HTR-8/SVneo (cell line): ENCODE measurements at regions not wholly inside any gene's neighbourhood (a gene's known extent, or its start where the extent isn't known, plus 50 kb on each side); places are given as distances from the start of the nearest gene placed in this dataset.
"Not testable (repeated sequence)": the region's sequence is repeated elsewhere in the genome, so short reads cannot be mapped to it uniquely, and the experiment has no call there.

ENCODE experiments used
- DNase-seq: peaks from one replicate; pipeline ENCODE4 v3.0.0; 2011; ENCODE audit warnings: low spot score, mixed read lengths; ENCODE audit not compliant: insufficient read length
- FAIRE-seq: peaks from 2 replicates; lab custom pipeline; 2011; peaks lifted over from hg19 to GRCh38; lab: Jason Lieb, UNC

DNA sequence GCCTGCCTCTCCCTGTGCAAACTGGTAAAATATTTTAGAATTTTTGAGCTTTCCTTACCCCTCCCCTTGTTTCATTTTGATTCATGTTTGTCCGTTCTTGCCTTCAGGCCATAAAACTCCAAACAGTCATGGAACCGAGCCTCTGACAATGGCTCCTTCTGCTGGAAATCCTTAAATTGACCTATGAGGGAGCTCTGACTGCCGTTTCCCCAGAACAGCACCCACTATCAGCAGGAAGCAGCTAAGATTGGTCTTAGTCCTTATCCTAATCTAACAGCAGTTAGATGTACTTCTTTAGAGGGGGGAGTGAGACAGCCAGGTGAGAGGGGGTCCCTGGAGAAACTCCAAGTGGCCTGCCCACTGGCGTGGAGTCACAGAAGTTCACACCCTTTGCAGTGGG, 106.7 kb downstream of the FAM174A start:
- FAIRE-seq (no peak), DNase-seq (no peak)

DNA sequence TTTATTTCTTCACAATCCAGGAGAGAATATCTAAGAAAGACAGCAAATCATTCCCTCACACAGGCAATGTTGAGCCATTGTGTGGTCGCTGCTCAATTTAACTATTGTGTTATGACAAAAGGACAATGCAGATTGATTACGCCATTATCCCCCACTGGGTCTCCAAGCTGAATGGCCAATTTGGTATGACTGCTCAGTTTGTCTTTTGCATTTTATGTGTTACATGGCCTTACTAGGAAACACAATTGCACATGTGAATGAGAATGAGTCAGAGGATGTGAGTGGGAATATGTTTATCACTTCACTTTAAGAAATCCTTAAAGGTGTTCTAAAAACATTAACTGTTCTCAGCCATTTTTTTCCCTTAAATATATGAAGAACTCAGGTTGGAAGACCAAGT, 108.3 kb downstream of the FAM174A start:
- FAIRE-seq: no peak
- no peak for DNase-seq

DNA sequence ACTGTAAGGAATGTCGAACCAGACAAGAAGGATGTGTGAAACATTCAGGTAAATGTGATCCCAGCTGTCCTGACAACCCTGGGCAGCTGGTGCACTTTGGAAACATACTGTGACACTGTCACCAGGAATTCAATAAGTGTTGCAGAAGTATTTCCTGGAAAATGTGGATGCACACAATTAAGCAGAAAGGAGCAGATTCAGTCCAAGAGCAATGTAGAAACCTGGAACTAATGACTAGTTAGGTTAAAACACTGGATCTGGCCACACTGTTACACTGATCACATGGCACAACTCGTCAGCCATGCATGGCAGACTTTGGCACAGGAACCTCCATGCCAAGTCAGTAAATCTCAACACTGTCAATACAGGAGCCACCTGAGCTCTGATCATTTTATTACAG, 109.0 kb downstream of the FAM174A start:
- DNase-seq: no peak
- no peak for FAIRE-seq

DNA sequence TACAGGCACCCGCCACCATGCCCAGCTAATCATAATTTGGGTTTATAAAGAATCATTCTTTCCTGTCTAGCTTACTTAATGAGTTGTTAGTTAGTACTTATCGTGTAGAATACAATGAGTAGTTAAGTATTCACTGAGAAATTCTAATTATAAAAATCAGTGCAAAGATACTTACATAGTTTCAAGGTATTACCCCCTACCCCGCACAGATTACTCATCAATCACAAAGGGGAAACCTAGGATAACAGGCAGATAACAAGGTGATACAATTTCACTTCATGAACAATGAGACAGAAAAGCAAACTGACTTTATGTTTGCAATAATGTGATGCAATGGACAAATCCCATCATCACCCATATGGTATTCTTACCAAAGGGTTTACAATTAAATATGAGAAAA, 109.6 kb downstream of the FAM174A start:
- FAIRE-seq: no peak
- no peak for DNase-seq

DNA sequence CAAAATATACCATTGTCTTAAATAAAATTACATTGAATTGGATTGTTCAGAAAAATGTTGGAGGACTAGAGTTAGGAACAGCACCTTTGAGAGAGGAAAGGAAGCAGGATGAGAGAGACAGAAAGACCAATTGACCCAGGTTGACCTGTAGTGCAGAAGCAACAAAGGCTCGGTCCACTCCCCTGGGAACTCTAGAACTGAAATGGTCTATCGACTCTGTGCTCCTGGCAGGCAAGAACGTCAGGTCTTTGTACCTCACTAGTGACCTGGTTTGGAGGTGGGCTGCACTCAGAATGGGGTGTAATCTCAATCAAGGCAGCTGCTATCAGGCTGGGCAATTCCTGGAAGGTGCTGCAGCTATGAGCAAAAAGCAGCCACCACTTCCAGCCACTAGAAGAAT, 110.8 kb downstream of the FAM174A start:
- no peak for FAIRE-seq
- no peak for DNase-seq

DNA sequence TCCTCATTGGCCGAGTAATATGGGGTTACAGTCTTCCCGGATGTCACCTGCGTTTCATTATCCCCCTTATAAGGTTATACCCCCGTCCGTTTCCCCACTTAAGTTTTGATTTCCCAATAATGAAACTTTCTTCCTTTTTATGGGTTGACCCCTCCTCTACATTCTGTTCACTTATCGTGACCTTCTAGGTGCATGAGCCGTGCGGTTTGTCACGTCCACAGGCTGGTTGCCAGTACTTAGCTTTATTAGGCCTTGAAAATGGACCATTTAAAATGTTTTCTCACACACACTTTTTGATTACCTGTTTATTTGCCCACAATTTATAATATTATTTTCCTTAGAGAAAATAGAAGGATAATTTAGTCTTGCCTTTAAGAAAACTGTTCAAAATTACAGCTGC, 111.5 kb downstream of the FAM174A start:
- FAIRE-seq: no peak
- no peak for DNase-seq

DNA sequence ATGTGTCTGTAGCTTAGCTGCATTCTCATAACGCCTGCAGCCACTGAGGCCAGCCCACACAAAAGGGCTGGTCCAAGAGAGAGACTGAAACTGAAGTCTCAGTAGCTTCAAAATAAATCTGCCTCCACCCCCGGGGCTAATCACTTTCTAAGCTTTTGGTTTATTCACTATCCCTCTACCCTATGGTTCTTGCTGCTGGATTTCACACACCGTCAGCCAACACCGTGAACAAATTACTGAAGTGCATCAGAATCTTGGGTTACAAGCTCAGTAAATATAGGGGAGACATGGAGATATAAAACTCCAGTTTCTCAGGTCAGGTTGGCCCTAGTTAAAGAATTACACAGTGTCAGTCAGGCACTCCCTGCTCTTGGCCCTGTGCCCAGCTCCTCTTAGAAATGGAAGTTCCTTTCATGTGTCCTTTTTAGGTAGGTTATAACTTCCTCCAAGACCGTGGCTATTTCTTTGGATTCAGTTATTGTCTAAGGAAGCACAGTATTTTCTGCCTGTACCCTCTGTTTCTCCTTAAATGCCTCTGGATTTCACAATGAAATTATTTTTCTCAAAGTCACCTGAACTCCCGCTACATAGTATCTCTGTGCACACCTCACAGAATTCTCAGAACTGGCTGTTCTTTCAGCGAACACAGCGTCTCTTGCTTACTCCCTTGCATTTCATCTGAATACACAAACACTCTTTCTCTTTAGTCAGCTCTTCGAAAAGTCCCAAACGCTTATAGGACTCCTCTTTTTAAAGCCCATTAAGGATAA, 112.5 kb downstream of the FAM174A start:
- FAIRE-seq: no peak
- no peak for DNase-seq

DNA sequence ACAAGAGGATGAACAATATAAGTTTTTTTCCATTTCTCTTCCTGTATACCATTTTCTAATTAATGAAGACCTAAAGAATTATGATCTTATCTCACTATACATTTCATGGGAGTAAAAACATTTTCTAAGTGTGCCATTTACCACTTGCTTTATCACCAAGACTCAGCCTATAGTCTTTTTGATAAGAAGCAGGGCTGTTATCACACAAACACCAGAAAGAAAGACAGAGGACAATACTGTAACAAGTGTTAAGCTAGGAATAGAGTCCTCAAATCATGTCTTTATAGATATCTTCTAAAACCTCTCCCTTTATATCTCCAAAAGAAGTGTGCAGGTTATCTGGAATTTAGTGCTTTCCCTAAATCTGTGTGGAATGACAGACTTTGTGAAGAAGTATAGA, 119.7 kb downstream of the FAM174A start:
- DNase-seq (no peak), FAIRE-seq (no peak)

DNA sequence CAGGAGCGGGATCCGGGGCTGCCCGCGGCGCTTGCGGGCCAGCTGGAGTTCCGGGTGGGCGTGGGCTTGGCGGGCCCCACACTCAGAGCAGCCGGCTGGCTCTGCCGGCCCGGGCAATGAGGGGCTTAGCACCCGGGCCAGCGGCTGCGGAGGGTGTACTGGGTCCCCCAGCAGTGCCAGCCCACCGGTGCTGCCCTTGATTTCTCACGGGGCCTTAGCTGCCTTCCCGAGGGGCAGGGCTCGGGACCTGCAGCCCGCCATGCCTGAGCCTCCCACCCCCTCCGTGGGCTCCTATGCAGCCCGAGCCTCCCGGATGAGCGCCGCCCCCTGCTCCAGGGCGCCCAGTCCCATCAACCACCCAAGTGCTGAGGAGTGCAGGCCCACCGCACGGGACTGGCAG, 121.6 kb downstream of the FAM174A start:
- not testable (repeated sequence) for FAIRE-seq, DNase-seq

DNA sequence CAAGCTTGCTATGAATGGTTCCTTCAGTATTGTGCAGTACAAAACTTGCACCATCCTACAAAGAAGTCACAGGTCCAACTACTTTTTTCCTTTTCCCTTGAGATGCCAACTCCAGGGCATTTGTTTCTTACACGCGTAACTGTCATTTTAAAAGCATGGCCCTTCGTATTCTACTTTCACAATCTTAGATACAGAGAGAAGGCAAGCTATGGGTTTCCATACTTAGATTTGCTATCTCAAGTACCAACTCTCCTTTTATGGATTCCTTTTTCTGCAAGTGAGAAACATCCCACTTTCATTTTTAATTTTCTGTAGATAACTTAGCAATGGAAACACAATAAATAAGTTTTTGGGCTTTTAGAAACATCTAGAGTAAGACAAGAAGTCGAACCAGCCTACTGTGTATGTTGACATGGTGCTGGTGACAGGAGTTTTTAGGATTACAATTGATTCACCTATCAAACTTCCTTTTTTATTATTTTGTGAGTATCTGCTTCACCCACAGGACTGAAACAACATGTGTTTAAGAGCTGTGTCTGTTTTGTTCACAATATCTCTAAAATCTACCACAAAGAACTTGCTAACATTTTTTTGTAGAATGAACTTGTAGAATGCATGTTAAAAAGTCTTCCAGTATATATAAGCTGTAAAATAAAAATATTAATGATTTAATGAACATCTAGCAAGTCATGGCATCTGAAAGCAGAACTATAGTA, 124.1 kb downstream of the FAM174A start:
- DNase-seq (no peak), FAIRE-seq (no peak)

DNA sequence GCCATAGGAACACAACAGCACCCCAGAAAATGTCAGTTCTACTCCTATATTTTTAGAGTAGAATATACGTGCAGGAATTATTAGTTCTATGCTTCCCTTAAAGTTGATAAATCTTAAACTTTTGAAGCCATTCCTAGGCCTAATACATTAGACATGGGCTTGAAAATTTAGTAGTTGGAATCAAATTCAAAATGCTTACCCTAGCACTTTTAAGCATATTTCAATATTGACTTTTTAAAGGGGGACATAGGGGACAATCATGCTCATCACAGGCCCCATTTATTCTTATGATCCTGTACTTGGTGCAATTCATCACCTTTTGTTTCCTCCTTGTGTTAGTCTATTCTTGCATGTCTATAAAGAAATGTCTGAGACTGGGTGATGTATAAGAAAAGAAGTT, 129.0 kb downstream of the FAM174A start:
- DNase-seq: no peak
- no peak for FAIRE-seq

DNA sequence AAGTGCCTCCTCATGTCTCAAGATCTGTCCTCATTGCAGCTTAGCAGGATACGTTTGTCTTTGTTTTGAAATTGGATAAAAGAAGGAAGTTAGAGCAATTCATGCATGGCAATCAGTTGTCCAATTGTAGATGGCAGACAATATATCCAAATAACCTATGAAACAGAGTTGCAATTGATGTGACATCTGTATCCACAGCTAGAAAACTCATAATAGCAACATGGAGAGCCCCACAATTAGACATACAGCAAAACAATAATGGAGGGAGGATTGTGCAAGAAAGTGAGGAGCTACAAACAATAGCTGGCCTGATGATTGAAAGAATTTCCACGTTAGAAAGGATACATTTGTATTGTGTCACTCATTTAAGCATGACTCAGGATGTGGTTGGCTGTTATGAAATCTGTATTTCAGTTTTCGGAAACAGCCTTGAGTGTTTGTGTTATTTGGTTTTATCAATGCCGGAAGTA, 132.0 kb downstream of the FAM174A start:
- no peak for FAIRE-seq
- peak; percentile 19 for DNase-seq

DNA sequence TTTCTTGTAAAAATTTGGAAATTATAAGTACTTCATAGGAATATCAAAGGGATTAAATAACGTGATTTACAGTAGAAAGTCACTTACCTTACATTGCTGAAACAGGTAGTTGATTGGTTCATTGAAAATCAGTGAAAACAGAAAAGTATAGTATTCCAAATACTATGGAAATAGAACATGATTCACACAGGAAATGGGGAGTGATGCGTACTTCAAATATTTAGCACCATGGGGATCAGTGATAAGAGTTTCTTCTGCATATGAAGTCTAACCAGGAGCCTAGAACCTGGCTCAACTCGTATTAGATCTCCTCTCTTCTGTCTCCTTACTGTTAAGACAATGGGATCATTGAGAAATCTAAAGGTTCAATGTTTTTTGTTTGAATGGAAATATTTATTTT, 133.3 kb downstream of the FAM174A start:
- FAIRE-seq (no peak), DNase-seq (peak; percentile 5)

DNA sequence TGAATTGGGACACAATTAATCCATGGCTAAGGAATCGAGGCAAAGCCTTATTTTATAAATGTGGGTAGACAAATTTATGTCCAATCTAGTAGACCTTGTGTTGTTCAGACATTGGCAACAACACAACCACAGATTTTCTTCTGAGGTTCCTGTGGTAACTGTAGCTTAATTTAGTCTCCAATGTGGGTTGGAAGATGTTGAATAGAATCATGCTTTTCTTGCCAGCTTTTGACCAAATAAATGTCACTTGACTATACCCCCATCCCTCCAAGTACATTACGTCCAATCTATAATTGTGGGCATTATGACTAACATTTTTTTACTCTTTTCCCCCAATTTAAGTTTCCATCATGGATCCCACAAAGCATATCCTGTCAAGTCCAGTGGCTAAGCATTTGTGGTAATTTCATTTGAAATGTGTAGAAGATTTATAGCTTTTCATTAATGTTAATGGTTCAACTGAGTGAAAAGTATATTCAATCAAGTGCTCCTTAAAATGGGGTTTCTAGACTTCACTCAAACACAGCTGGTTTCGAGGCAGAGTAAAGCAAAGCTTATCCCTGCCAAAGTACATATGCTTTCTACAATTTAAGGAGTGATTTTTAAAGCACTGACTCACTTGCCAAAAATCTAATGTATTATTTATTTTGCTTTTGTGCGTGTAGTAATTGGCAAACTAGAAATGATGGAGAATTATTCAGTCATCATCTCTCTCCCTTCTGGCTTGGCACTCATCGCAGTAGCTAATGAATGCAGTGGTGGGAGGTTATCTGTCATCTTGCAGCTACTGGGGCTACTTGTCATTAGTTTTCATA, 141.8 kb downstream of the FAM174A start:
- DNase-seq: peak; percentile 2
- no peak for FAIRE-seq

DNA sequence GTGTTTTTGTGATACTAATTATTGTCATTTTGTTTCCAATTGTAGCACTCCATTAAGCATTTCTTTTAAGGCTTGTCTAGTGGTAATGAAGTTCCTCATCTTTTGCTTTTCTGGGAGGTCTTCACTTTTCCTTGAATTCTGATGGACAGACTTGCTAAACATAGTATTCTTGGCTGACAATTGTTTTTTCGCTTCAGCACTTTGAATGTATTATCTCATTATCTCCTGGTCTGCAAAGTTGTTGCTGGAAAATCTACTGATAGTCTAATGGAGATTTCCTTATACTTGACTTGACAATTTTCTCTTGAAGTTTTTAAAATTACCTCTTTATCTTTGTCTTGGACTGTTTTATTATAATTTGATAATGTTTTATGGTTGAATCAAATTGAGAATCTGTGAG, 147.5 kb downstream of the FAM174A start:
- FAIRE-seq: no peak

DNA sequence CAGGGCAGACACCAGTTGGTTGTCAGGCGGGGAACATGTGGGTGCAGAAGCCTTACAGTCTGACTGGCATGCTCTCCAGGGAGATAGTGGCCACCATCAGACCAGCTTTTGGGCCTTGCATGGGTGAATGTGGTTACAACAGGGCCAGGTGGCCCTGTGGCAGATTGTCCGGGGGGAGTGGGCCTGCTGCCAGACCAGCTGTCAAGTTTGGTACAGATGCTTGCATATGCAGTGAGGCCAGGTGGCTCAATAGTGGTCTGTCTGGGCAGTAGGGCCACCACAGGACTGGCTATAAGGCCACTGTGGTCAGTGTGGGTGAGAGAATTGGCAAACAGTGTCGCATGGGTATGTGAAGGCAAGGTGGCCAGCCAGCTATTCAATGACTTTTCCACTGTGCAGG, 148.7 kb downstream of the FAM174A start:
- DNase-seq: no peak
- no peak for FAIRE-seq

More for the DNA sequence above, 147.5 kb downstream of the FAM174A start:
- DNase-seq: no peak

DNA sequence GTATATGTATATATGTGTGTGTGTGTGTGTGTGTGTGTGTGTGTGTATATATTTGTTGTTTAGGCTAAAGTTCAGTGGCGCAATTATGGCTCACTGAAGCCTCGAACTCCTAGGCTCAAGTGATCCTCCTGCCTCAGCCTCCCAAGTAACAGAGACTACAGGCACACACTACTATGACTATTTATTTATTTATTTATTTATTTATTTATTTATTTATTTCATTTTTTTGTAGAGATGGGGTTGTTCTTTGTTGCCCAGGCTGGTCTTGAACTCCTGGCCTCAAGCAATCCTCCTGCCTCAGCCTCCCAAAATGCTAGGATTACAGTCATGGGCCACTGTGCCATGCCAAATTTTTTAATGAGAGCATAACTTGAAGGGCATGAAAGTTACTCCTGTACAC, 149.9 kb downstream of the FAM174A start:
- not testable (repeated sequence) for FAIRE-seq

DNA sequence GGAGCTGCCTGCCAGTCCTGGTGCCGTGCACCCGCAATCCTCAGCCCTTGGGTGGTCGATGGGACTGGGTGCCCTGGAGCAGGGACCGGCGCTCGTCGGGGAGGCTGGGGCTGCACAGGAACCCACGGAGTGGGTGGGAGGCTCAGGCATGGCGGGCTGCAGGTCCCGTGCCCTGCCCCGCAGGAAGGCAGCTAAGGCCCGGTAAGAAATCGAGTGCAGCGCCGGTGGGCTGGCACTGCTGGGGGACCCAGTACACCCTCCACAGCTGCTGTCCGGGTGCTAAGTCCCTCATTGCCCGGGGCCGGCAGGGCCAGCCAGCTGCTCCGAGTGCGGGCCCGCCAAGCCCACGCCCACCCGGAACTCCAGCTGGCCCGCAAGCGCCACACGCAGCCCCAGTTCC, 153.7 kb downstream of the FAM174A start:
- not testable (repeated sequence) for FAIRE-seq, DNase-seq

More for the DNA sequence above, 149.9 kb downstream of the FAM174A start:
- DNase-seq: not testable (repeated sequence)

DNA sequence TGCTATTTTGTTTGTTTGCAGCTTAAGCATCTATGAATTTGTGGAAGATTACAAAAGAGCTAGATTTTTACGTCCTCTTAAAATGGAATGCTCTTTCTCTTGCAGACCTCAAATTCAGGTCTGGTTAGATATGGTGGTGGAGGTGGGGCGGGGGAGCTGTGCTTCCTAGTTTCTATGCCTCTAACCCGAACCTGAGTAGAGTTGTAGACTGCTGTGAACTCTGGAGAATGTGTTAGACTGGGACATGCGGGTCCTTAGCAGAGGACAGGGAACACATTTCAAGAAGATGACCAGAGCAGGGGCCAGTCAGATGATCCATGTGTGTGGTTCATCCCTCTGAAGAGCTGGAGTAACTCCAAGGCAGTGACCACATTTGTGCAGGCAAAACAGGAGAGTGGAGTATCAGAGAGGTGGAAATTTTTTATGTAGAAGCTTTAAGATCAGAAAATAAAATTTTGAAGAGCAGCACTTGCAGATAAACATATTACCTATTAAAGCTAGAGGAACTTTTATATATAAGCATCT, 154.9 kb downstream of the FAM174A start:
- FAIRE-seq: no peak
- no peak for DNase-seq

DNA sequence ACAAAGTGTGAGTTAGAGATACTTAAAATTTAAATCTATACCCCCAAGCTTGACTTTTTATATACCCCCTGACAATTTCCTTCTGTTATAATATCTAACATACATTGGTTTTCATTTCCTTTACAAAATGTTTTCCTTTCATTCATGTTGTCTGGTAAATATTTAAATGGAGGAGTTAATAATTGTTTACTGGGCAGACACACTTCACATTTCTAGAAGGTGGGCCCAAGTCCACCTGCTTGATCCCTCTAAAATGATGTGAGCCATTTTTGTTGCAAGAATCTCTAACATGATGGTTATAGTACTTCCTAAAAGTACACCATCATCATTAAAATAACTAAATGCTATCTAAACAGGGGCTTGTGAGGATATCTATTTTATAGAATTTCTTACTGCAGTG, 155.9 kb downstream of the FAM174A start:
- DNase-seq (no peak), FAIRE-seq (no peak)
